ENCODE measurements at regions not wholly inside any gene's neighbourhood (a gene's known extent, or its start where the extent isn't known, plus 50 kb on each side); places are given as distances from the start of the nearest gene placed in this dataset.

- H3K36me3 Mint-ChIP-seq: no peaks in the 10 kb centered on the region
- H3K4me1 Mint-ChIP-seq: no peaks in the 10 kb centered on the region
- ATAC-seq (ENCODE audit: low read depth in 2 of 2) (no peak), DNase-seq (no peak)
- peaks cover 0 to 4% (median 0%) of the 10 kb centered on the region in 7 donors for H3K9me3 Mint-ChIP-seq
- no peaks in the 10 kb centered on the region for H3K27me3 Mint-ChIP-seq
- H3K4me3 Mint-ChIP-seq: no peak overlapping the region
- H3K27ac Mint-ChIP-seq: no peak overlapping the region
Measured at GRCh38 chr10:57222129-57222528, 861.1 kb upstream of the ZWINT start.

DNA sequence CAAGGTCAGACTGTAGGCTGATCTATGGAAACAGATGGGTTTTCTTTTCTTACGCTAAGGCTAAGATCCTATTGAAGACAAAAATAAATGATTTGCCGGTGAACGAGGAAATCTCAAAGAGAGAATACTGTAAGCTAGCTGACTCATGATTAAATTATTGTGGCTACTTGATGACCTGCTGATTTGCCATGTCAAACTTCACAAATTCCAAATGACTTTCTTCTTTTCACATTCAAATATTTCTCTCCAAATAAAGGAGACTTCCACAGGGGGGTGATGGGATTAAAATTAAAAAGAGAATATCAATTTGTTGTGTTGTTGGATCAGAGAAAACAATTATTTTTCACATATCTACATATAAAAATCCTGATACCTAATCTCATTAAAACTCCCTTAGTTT lies 860.6 kb upstream of the ZWINT start:
- Mint-ChIP-seq H3K4me3 (no peak overlapping the region), H3K27ac (no peak overlapping the region), H3K36me3 (no peaks in the 10 kb centered on the region), H3K9me3 (peaks cover 0 to 4% (median 0%) of the 10 kb centered on the region in 7 donors), H3K27me3 (no peaks in the 10 kb centered on the region), H3K4me1 (no peaks in the 10 kb centered on the region)
- ATAC-seq (ENCODE audit: low read depth in 2 of 2) (no peak), DNase-seq (no peak)

DNA sequence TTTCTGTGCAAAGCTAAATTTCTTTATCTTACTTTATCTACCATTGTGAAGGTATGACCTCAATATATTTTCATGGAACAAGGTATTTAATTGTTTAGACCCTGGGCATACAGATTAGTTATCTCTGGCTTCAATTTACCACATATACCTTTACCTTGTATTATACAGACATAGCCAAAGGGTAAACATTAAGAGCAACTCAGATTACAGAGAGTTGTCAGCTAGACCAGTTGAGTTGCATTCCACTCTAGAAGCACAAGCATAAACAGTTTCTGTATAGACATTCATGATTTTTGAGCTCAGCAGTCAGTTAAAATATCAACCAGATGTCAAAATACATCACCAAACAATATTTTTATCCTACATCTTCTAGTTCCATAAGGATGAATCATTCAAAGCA lies 857.3 kb upstream of the ZWINT start:
- no peak overlapping the region for H3K4me3 Mint-ChIP-seq
- no peak overlapping the region for H3K27ac Mint-ChIP-seq
- peaks cover 0 to 4% (median 0%) of the 10 kb centered on the region in 7 donors for H3K9me3 Mint-ChIP-seq
- no peaks in the 10 kb centered on the region for H3K27me3 Mint-ChIP-seq
- ATAC-seq (ENCODE audit: low read depth in 2 of 2) (no peak), DNase-seq (no peak)
- no peaks in the 10 kb centered on the region for H3K4me1 Mint-ChIP-seq
- H3K36me3 Mint-ChIP-seq: no peaks in the 10 kb centered on the region

DNA sequence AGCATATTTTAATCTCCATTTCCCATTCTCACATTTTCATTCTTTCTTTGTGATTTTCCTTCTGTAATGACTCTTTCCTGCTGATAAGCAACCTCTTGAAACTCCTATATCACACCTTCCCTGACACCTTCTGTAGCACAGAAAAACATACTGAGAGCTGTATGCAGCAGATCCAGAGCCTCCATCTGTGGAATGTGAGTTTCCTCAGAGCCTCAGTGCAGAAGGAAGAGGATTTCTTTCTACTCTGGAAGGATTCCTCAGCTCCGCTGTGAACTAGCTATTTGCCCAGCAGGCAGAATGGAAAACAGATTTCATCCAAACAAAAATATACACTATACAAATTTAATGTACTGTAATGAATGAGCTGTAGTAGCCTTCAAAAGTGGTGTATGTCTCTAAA lies 841.3 kb upstream of the ZWINT start:
- H3K4me3 Mint-ChIP-seq: no peak overlapping the region
- H3K27me3 Mint-ChIP-seq: no peaks in the 10 kb centered on the region
- H3K4me1 Mint-ChIP-seq: no peaks in the 10 kb centered on the region
- H3K27ac Mint-ChIP-seq: no peak overlapping the region
- no peaks in the 10 kb centered on the region for H3K36me3 Mint-ChIP-seq
- DNase-seq (no peak), ATAC-seq (ENCODE audit: low read depth in 2 of 2) (no peak)
- H3K9me3 Mint-ChIP-seq: peaks cover 0 to 6% (median 2%) of the 10 kb centered on the region in 7 donors

DNA sequence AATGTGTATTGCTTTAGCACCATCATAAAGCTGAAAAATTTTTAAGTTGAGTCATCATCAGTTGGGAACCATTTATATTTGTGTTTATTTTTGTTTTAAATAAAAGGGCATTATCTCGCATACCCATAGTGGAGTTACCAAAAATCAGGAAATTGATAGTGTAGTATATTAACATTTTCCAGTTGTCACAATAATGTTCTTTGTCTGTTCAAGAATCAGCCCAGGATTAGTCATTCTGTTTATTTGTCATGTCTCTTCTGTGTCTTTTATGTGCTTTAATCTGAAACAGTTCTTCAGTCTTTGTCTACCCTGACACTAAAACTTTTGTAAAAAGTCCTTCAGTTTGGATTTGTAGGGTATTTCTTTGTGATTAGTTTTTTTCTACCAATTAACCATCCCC lies 827.8 kb upstream of the ZWINT start:
- Mint-ChIP-seq H3K4me3 (no peak overlapping the region), H3K27ac (no peak overlapping the region), H3K27me3 (no peaks in the 10 kb centered on the region), H3K4me1 (no peaks in the 10 kb centered on the region), H3K36me3 (no peaks in the 10 kb centered on the region), H3K9me3 (peaks cover 0 to 5% (median 0%) of the 10 kb centered on the region in 7 donors)
- DNase-seq: no peak
- ATAC-seq (ENCODE audit: low read depth in 2 of 2): no peak

DNA sequence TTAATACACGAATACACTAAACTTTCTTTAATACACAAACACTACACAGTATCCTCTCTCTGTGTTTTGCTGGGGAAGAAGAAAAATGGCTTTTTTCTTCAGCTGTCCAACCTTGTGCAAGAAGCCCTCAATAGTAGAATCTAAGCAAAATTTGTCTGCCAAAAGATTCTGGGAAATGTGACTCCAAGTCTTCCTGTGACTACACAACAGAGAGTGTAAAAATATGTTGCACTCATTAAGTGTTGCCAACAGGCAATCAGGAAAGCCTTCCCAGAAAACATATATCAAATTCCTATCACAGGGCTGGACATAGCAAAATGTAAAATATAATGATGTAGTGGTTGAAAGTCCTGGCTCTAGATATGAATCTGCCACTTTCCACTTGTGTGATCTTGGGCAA lies 825.1 kb upstream of the ZWINT start:
- no peaks in the 10 kb centered on the region for H3K4me1 Mint-ChIP-seq
- DNase-seq (no peak), ATAC-seq (ENCODE audit: low read depth in 2 of 2) (no peak)
- H3K36me3 Mint-ChIP-seq: no peaks in the 10 kb centered on the region
- H3K27ac Mint-ChIP-seq: no peak overlapping the region
- H3K4me3 Mint-ChIP-seq: no peak overlapping the region
- peaks cover 0 to 8% (median 2%) of the 10 kb centered on the region in 7 donors for H3K9me3 Mint-ChIP-seq
- H3K27me3 Mint-ChIP-seq: no peaks in the 10 kb centered on the region

DNA sequence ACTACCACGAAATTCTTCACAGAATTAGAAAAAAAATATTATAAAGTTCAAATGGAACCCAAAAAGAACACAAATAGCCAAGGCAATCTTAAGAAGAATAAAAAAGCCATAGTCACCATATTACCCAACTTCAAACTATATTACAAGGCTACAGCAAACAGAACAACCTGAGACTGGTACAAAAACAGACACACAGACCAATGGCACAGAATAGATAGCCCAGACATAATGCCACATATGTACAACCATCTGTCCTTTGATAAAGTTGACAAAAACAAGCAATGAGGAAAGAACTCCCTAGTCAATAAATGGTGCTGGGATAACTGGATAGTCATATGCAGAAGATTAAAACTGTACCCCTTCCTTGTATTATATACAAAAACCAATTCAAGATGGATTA lies 808.5 kb upstream of the ZWINT start:
- H3K4me3 Mint-ChIP-seq: no peak overlapping the region
- no peaks in the 10 kb centered on the region for H3K27me3 Mint-ChIP-seq
- H3K4me1 Mint-ChIP-seq: no peaks in the 10 kb centered on the region
- DNase-seq: no peak
- no peak overlapping the region for H3K27ac Mint-ChIP-seq
- no peak for ATAC-seq (ENCODE audit: low read depth in 2 of 2)
- H3K9me3 Mint-ChIP-seq: peaks cover 0 to 6% (median 2%) of the 10 kb centered on the region in 7 donors
- H3K36me3 Mint-ChIP-seq: no peaks in the 10 kb centered on the region

- H3K9me3 Mint-ChIP-seq: peaks cover 0 to 7% (median 3%) of the 10 kb centered on the region in 7 donors
- no peaks in the 10 kb centered on the region for H3K27me3 Mint-ChIP-seq
- no peak overlapping the region for H3K27ac Mint-ChIP-seq
- ATAC-seq (ENCODE audit: low read depth in 2 of 2): no peak
- no peak overlapping the region for H3K4me3 Mint-ChIP-seq
- no peaks in the 10 kb centered on the region for H3K36me3 Mint-ChIP-seq
- H3K4me1 Mint-ChIP-seq: no peaks in the 10 kb centered on the region
- DNase-seq: no peak
Measured at GRCh38 chr10:57168611-57169240, 807.7 kb upstream of the ZWINT start.

GRCh38 chr10:57165671-57166070 lies 804.6 kb upstream of the ZWINT start:
- Mint-ChIP-seq H3K4me3 (no peak overlapping the region), H3K9me3 (peaks cover 0 to 8% (median 3%) of the 10 kb centered on the region in 7 donors), H3K27ac (no peak overlapping the region), H3K27me3 (no peaks in the 10 kb centered on the region), H3K36me3 (no peaks in the 10 kb centered on the region), H3K4me1 (no peaks in the 10 kb centered on the region)
- no peak for DNase-seq
- ATAC-seq (ENCODE audit: low read depth in 2 of 2): no peak

- peaks cover 0 to 10% (median 2%) of the 10 kb centered on the region in 7 donors for H3K9me3 Mint-ChIP-seq
- H3K4me1 Mint-ChIP-seq: no peaks in the 10 kb centered on the region
- no peaks in the 10 kb centered on the region for H3K27me3 Mint-ChIP-seq
- no peak overlapping the region for H3K27ac Mint-ChIP-seq
- ATAC-seq (ENCODE audit: low read depth in 2 of 2) (no peak), DNase-seq (no peak)
- no peak overlapping the region for H3K4me3 Mint-ChIP-seq
- no peaks in the 10 kb centered on the region for H3K36me3 Mint-ChIP-seq
Measured at GRCh38 chr10:57162231-57162630, 801.2 kb upstream of the ZWINT start.

GRCh38 chr10:57161157-57161556 lies 800.1 kb upstream of the ZWINT start:
- no peak for ATAC-seq (ENCODE audit: low read depth in 2 of 2)
- Mint-ChIP-seq H3K27me3 (no peaks in the 10 kb centered on the region), H3K27ac (no peak overlapping the region), H3K4me3 (no peak overlapping the region), H3K36me3 (no peaks in the 10 kb centered on the region), H3K4me1 (no peaks in the 10 kb centered on the region), H3K9me3 (peaks cover 0 to 6% (median 2%) of the 10 kb centered on the region in 7 donors)
- no peak for DNase-seq

DNA sequence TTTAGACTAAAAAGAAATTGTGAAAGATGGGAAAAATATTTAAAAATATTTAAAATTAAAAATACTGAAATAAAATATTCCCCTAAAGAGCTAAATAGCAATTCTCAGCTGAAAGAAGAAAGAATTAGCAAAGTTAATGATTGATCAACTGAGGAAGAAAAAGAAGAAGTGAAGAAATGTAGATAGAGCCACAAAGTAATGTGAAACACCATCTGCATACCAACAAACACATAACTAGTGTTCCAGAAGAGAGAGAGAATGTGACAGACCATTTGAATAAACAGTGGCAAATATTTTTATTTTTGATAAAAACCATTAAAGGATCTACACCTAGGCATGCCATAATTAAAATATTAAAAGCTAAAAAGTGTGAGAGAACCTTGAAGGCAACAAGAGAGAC lies 784.5 kb upstream of the ZWINT start:
- Mint-ChIP-seq H3K4me3 (no peak overlapping the region), H3K36me3 (no peaks in the 10 kb centered on the region), H3K27ac (no peak overlapping the region), H3K27me3 (no peaks in the 10 kb centered on the region), H3K4me1 (no peaks in the 10 kb centered on the region), H3K9me3 (peaks cover 0 to 7% (median 4%) of the 10 kb centered on the region in 7 donors)
- DNase-seq: no peak
- no peak for ATAC-seq (ENCODE audit: low read depth in 2 of 2)

DNA sequence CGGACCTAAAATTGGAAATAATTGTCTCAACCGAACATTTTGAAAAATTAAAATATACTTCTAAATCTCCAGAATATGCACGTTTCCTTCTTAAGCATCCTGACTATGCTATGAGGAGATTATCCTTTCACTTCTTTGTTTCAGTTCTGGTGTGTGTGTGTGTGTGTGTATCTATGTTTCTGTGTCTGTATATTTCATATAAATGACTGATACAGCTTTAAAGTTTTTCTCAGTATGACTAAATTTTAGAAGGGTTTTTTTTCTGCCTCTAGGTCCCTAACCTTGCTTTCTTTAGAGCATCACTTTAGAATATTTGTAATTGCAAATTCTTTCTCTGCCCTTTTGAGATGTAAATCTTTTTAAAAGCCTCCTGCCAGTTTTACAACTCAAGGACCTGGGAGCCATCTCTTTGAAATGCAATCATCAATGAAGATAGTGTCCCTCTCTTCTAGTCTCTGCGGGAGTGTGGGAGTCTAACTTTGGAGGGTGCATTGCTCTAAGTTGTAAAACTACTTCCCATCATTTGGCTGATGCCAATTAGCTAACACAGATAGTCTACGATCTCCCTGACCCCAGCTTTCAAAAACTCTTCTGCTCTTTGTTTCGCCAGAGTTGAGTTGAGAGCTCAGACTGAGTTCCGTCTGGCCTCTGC lies 782.0 kb upstream of the ZWINT start:
- DNase-seq: no peak
- Mint-ChIP-seq H3K27me3 (no peaks in the 10 kb centered on the region), H3K4me3 (no peak overlapping the region), H3K4me1 (no peaks in the 10 kb centered on the region), H3K36me3 (no peaks in the 10 kb centered on the region), H3K27ac (no peak overlapping the region), H3K9me3 (peaks cover 0 to 17% (median 4%) of the 10 kb centered on the region in 7 donors)
- no peak for ATAC-seq (ENCODE audit: low read depth in 2 of 2)

DNA sequence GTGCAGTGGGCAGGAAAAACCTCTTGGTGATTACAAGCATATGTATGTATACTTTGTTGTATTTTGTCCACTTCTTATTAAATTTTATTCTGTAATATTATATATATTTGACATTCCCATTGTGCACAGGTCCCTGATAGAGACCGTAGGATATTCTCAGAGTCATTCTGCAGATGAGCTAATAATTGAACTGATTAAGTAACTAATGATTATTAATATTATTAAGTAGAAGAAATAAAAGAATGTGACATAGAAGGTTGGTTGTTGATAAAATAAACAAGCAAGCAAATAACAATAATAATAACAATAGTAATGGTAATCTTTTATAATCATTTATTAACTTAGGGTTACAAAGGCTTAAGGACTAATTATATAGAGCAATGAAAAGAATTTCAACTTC lies 780.6 kb upstream of the ZWINT start:
- no peak overlapping the region for H3K4me3 Mint-ChIP-seq
- ATAC-seq (ENCODE audit: low read depth in 2 of 2) (no peak), DNase-seq (no peak)
- H3K9me3 Mint-ChIP-seq: peaks cover 0 to 17% (median 4%) of the 10 kb centered on the region in 7 donors
- H3K27me3 Mint-ChIP-seq: no peaks in the 10 kb centered on the region
- no peaks in the 10 kb centered on the region for H3K36me3 Mint-ChIP-seq
- H3K4me1 Mint-ChIP-seq: no peaks in the 10 kb centered on the region
- H3K27ac Mint-ChIP-seq: no peak overlapping the region

Data from naive B cell (primary cell).